Mesendoderm (in vitro differentiated cells): ENCODE measurements at regions not wholly inside any gene's neighbourhood (a gene's known extent, or its start where the extent isn't known, plus 50 kb on each side); places are given as distances from the start of the nearest gene placed in this dataset.
"Not testable (repeated sequence)": the region's sequence is repeated elsewhere in the genome, so short reads cannot be mapped to it uniquely, and the experiment has no call there.

Experiments
- DNase-seq: peaks from one replicate; pipeline ENCODE4 v3.0.0; 2013
- H2AK5ac ChIP-seq: 2 replicates; pipeline ENCODE4 v1.6.1; 2013; ENCODE audit warnings: low read length, inconsistent platforms
- H2BK120ac ChIP-seq: 2 replicates; pipeline ENCODE4 v1.6.1; 2013; ENCODE audit warnings: low read depth, mild to moderate bottlenecking, low read length, moderate library complexity, mixed read lengths
- H2BK15ac ChIP-seq: replicated peaks from 2 replicates; pipeline ENCODE4 v1.6.1; 2013; ENCODE audit warnings: low read depth, mild to moderate bottlenecking, moderate library complexity
- H2BK5ac ChIP-seq: 2 replicates; pipeline ENCODE4 v1.6.1; 2013; ENCODE audit warnings: low read length, inconsistent platforms
- H3K18ac ChIP-seq: 2 replicates; pipeline ENCODE4 v1.6.1; 2013; ENCODE audit warnings: mild to moderate bottlenecking, low read length, mixed read lengths
- H3K23ac ChIP-seq: one replicate; pipeline ENCODE4 v1.6.1; 2013; ENCODE audit warnings: low read length
- H3K27ac ChIP-seq: 2 replicates; pipeline ENCODE4 v1.5.1; 2013; ENCODE audit warnings: low read depth, mild to moderate bottlenecking, inconsistent platforms, low read length, moderate library complexity
- H3K27me3 ChIP-seq: 2 replicates; pipeline ENCODE4 v1.6.1; 2013; ENCODE audit warnings: low read length, control low read depth, mild to moderate bottlenecking, inconsistent platforms; ENCODE audit not compliant: insufficient read depth, poor library complexity
- H3K36me3 ChIP-seq: 2 replicates; pipeline ENCODE4 v1.6.1; 2013; ENCODE audit warnings: low read length, inconsistent platforms; ENCODE audit not compliant: control insufficient read depth, insufficient read depth
- H3K4ac ChIP-seq: one replicate; pipeline ENCODE4 v1.6.1; 2013; ENCODE audit warnings: low read depth, mild to moderate bottlenecking, low read length, moderate library complexity
- H3K4me1 ChIP-seq: 2 replicates; pipeline ENCODE4 v1.6.1; 2013; ENCODE audit warnings: low read depth, low read length, inconsistent platforms; ENCODE audit not compliant: control insufficient read depth
- H3K4me2 ChIP-seq: 2 replicates; pipeline ENCODE4 v1.6.1; 2013; ENCODE audit warnings: low read length
- H3K4me3 ChIP-seq: 2 replicates; pipeline ENCODE4 v1.5.1; 2013; ENCODE audit warnings: mild to moderate bottlenecking, low read length
- H3K56ac ChIP-seq: one replicate; pipeline ENCODE4 v1.6.1; 2013; ENCODE audit warnings: low read length
- H3K79me1 ChIP-seq: 2 replicates; pipeline ENCODE4 v1.6.1; 2013; ENCODE audit warnings: low read length, inconsistent platforms
- H3K79me2 ChIP-seq: 2 replicates; pipeline ENCODE4 v1.6.1; 2013; ENCODE audit warnings: mild to moderate bottlenecking, low read length; ENCODE audit not compliant: control insufficient read depth, insufficient read depth
- H3K9ac ChIP-seq: 2 replicates; pipeline ENCODE4 v1.6.1; 2013; ENCODE audit warnings: low read length, inconsistent platforms
- H4K5ac ChIP-seq: one replicate; pipeline ENCODE4 v1.6.1; 2013; ENCODE audit warnings: low read length
- H4K8ac ChIP-seq: one replicate; pipeline ENCODE4 v1.6.1; 2013; ENCODE audit warnings: low read depth, mild to moderate bottlenecking, control low read depth, low read length, moderate library complexity
- WGBS: extraction: QIAGEN DNeasy Blood & Tissue Kit; methylation state at CpG from one replicate; pipeline ENCODE4 v1.1.7; 2013; ENCODE audit warnings: low lambda C conversion rate, missing lambda C conversion rate; ENCODE audit not compliant: insufficient coverage; ENCODE audit errors: extremely low coverage; 5-methylcytosine and 5-hydroxymethylcytosine counted together

- Histone ChIP-seq H4K8ac (no peak overlapping the region), H3K36me3 (no peaks in the 10 kb centered on the region), H4K5ac (no peak overlapping the region), H3K4ac (no peak overlapping the region), H3K4me3 (no peak overlapping the region), H3K4me1 (no peaks in the 10 kb centered on the region), H3K56ac (no peak overlapping the region), H3K9ac (no peak overlapping the region), H2AK5ac (no peak overlapping the region), H3K23ac (no peak overlapping the region), H3K79me2 (no peaks in the 10 kb centered on the region), H2BK15ac (no peak overlapping the region), H2BK5ac (no peak overlapping the region), H3K27me3 (no peaks in the 10 kb centered on the region), H3K79me1 (no peaks in the 10 kb centered on the region), H3K27ac (no peak overlapping the region), H2BK120ac (no peak overlapping the region), H3K18ac (no peak overlapping the region), H3K4me2 (no peak overlapping the region)
- WGBS = no CpG with 5 or more reads among the region's 16 CpGs
- DNase-seq = no peak
Observed at GRCh38 chr12:73665193-73665592, 872.4 kb upstream of the ATXN7L3B start.

GRCh38 chr12:73671550-73671949 lies 866.1 kb upstream of the ATXN7L3B start:
- H3K4me1 ChIP-seq, H3K79me1 ChIP-seq, H2BK5ac ChIP-seq, H3K79me2 ChIP-seq, H3K9ac ChIP-seq, H2BK120ac ChIP-seq, H4K5ac ChIP-seq, H3K4me3 ChIP-seq, H3K23ac ChIP-seq, H3K4me2 ChIP-seq, H3K56ac ChIP-seq, H3K36me3 ChIP-seq, H2AK5ac ChIP-seq, H3K27ac ChIP-seq, H4K8ac ChIP-seq, H2BK15ac ChIP-seq, H3K27me3 ChIP-seq: not testable (repeated sequence)
- Histone ChIP-seq H3K18ac (peak overlapping the region; percentile 13), H3K4ac (peak overlapping the region; percentile 44)
- WGBS = no CpG with 5 or more reads among the region's 3 CpGs
- DNase-seq = peak; percentile 77

GRCh38 chr12:73677520-73678291 lies 859.9 kb upstream of the ATXN7L3B start:
- no peaks in the 10 kb centered on the region for H3K79me1 ChIP-seq
- no peaks in the 10 kb centered on the region for H3K4me1 ChIP-seq
- no CpG with 5 or more reads among the region's 4 CpGs for WGBS
- H2BK15ac ChIP-seq = no peak overlapping the region
- no peak overlapping the region for H3K4me3 ChIP-seq
- peak; percentile 58 for DNase-seq
- no peak overlapping the region for H3K4me2 ChIP-seq
- no peaks in the 10 kb centered on the region for H3K27me3 ChIP-seq
- H3K79me2 ChIP-seq = no peaks in the 10 kb centered on the region
- H2AK5ac ChIP-seq = no peak overlapping the region
- H3K27ac ChIP-seq = peak overlapping the region; percentile 57
- no peak overlapping the region for H4K8ac ChIP-seq
- H3K56ac ChIP-seq = no peak overlapping the region
- H3K36me3 ChIP-seq = no peaks in the 10 kb centered on the region
- H3K4ac ChIP-seq = no peak overlapping the region
- H3K23ac ChIP-seq = no peak overlapping the region
- no peak overlapping the region for H2BK5ac ChIP-seq
- H3K18ac ChIP-seq = no peak overlapping the region
- H2BK120ac ChIP-seq = no peak overlapping the region
- no peak overlapping the region for H4K5ac ChIP-seq
- H3K9ac ChIP-seq = no peak overlapping the region

- Histone ChIP-seq H3K4me3 (no peak overlapping the region), H3K9ac (no peak overlapping the region), H3K4me2 (no peak overlapping the region), H3K36me3 (no peaks in the 10 kb centered on the region), H2BK120ac (no peak overlapping the region), H2BK5ac (no peak overlapping the region), H2AK5ac (no peak overlapping the region), H3K79me2 (no peaks in the 10 kb centered on the region), H3K4ac (no peak overlapping the region), H3K56ac (no peak overlapping the region), H3K27ac (peak overlapping the region; percentile 57), H4K8ac (no peak overlapping the region), H3K23ac (no peak overlapping the region), H3K18ac (no peak overlapping the region), H3K4me1 (no peaks in the 10 kb centered on the region), H3K27me3 (no peaks in the 10 kb centered on the region), H4K5ac (no peak overlapping the region), H2BK15ac (no peak overlapping the region), H3K79me1 (no peaks in the 10 kb centered on the region)
- WGBS = no CpG with 5 or more reads among the region's 3 CpGs
- peak; percentile 22 for DNase-seq
Observed at GRCh38 chr12:73678335-73678734, 859.3 kb upstream of the ATXN7L3B start.

GRCh38 chr12:73699318-73699717 lies 838.3 kb upstream of the ATXN7L3B start:
- H3K56ac ChIP-seq = no peak overlapping the region
- no peak overlapping the region for H2BK15ac ChIP-seq
- DNase-seq = no peak
- H3K4ac ChIP-seq = no peak overlapping the region
- no peak overlapping the region for H2BK5ac ChIP-seq
- H4K8ac ChIP-seq = no peak overlapping the region
- H2BK120ac ChIP-seq = no peak overlapping the region
- H3K9ac ChIP-seq = no peak overlapping the region
- no peaks in the 10 kb centered on the region for H3K79me2 ChIP-seq
- H4K5ac ChIP-seq = no peak overlapping the region
- H3K79me1 ChIP-seq = no peaks in the 10 kb centered on the region
- H3K4me3 ChIP-seq = no peak overlapping the region
- no peaks in the 10 kb centered on the region for H3K27me3 ChIP-seq
- H3K4me1 ChIP-seq = no peaks in the 10 kb centered on the region
- no peak overlapping the region for H2AK5ac ChIP-seq
- no peak overlapping the region for H3K23ac ChIP-seq
- WGBS = no CpG with 5 or more reads among the region's 1 CpG
- H3K36me3 ChIP-seq = no peaks in the 10 kb centered on the region
- H3K4me2 ChIP-seq = no peak overlapping the region
- H3K27ac ChIP-seq = no peak overlapping the region
- H3K18ac ChIP-seq = no peak overlapping the region

GRCh38 chr12:73714655-73715054 lies 823.0 kb upstream of the ATXN7L3B start:
- Histone ChIP-seq H3K79me1 (no peaks in the 10 kb centered on the region), H3K18ac (no peak overlapping the region), H3K27me3 (no peaks in the 10 kb centered on the region), H2BK15ac (no peak overlapping the region), H3K56ac (no peak overlapping the region), H4K5ac (no peak overlapping the region), H3K79me2 (no peaks in the 10 kb centered on the region), H3K4ac (no peak overlapping the region), H2BK120ac (no peak overlapping the region), H3K4me2 (no peak overlapping the region), H4K8ac (no peak overlapping the region), H3K23ac (no peak overlapping the region), H3K4me1 (no peaks in the 10 kb centered on the region), H3K36me3 (no peaks in the 10 kb centered on the region), H2AK5ac (no peak overlapping the region), H3K4me3 (no peak overlapping the region), H3K9ac (no peak overlapping the region), H3K27ac (no peak overlapping the region), H2BK5ac (no peak overlapping the region)
- no peak for DNase-seq
- no CpG with 5 or more reads among the region's 2 CpGs for WGBS
